CD4-positive, alpha-beta T cell treated with Interleukin-10 for 1 hour (primary cell): ENCODE measurements at regions not wholly inside any gene's neighbourhood (a gene's known extent, or its start where the extent isn't known, plus 50 kb on each side); places are given as distances from the start of the nearest gene placed in this dataset.

ENCODE experiments used
- DNase-seq: peaks from one replicate; pipeline ENCODE4 v3.0.0-alpha.2; 2020

DNA sequence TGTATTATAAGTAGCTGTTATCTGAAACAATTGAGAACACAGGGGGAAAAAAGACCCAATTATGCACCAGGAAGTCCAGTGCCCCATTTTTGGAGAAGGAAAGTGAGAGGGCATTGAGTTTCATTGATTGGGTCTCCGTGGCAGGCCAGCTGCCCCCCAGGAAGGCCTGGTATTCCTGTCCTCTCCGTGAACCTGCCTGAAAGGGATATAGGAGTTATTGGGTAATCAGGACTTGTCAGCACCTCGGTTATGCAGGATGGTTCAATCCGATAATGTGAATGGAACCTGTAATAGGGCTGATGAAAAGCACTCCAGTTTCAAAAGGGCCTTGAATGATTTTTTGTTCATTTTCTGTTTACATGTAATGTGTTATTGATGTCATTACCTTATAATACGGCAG is 122.0 kb upstream of the RARB start:
- DNase-seq, result no peak

DNA sequence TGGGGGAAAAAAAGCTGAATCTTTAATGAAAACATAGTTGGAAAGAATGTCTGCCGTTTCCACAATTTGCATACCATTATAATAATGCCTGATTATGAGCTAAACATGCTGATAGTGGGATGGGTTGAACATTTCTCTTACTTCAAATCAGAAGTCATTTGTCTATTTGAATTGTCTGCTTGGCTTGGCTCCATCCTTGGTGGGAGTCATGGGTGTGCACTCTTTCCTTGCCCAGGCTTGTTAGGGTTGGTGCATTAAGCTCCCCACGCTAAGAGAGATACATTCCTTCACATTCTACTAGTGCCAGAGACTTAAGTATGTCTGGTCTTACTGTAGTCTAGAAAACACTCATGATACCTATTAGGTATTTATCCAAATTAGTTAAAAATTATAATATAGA is 121.4 kb upstream of the RARB start:
- DNase-seq, result no peak

DNA sequence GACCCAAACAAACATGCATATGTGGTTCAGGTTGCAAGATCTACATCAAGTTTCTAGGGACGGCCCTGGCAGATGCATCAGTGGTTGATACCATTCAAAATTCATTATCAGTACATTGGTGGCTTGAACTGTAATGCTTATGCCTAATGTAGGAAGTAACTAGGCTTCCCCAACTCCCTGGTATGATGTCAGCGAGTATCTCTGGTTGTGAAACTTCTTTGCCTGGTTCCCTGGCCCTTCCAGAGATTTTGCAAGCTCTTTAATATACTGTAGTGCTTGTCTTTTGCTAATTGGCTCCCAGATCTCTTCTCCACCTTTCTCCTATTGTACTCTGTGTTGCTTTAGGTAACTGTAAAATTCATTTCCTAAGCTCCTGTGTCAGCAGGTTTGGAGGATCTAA is 114.8 kb upstream of the RARB start:
- no peak for DNase-seq

DNA sequence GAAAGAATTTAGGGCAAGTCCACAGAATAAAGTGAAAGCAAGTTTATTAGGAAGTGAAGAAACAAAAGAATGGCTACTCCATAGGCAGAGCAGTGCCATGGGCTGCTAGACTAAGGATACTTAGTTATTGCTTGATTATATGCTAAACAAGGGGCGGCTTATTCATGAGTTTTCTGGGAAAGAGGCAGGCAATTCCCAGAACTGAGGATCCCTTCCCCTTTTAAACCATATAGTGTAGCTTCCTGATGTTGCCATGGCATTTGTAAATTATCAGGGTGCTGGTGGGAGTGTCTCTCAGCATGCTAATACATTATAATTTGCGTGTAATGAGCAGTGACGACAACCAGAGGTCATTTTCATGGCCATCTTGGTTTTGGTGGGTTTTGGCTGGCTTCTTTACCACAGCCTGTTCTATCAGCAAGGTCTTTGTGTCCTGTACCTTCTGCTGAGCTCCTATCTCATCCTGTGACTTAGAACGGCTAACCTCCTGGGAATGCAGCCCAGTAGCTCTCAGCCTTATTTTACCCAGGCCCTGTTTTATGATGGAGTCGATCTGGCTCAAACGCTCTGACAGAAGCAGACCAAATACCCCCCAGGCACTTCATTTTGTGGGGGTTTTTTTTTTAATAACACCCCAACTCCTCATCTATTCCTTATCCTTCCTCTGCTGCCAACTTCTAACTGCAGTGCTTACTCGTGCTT is 103.0 kb upstream of the RARB start:
- no peak for DNase-seq

DNA sequence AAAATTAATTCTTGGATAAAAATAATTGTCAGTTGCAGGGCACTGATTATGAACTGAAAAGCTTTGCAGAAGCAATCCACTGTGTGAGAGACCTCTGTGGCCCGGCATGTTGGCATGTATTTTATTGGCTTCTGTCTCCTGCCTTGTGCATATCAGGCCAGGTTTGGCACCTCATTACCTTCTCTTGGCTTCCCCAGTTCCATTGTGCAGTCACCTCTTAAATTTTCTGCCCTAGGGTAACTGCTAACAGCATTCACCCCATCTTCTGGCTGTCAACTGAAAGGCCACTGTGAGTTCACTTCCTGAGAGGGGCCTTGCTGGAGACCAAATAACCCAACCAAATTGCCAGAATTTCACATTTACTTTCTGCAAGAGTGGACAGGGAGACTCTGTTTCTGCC is 92.7 kb upstream of the RARB start:
- no peak for DNase-seq

DNA sequence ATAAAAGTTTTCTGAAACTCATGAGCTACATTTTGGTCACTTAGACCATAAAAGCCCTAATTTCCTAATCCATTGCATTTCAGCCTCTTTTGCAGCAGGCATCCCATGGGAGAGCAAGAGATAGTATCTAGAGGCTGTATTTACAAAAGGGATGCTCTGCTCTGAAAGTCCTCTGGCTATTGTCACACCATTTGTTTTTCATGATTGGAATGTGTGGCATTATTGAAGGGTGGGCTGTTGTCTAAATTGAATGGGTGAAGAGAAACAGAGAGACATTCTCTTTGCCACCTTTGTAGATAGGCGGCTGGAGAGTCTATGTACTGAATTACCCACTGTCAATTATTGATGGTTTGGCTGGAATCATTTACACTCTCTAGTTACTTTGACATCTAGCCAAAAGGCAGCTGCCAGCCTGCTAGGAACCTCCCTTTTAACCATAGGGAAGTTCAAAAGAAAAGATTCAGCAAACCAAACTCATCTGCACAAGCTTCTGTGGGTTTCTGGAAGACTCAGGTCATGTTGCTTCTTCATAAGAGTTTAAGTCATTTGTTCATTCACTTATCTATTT is 89.8 kb upstream of the RARB start:
- DNase-seq, result no peak

DNA sequence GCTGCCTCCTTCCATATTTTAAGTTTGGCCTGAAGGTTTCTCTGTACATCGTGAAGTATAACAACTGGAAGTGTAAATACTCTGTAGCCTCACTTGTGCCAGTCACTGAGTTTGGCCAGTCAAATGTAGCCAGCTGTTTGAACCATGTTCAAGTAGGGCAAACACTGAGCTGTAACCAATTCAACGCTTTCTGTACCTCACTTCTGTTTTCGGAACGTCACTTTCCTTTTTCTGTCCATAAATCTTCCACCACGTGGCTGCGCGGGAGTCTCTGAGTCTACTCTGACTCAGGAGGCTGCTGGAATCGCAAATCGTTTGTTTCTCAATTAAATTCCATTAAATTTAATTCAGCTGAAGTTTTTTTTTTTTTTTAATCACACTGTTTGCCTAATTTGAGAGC is 88.8 kb upstream of the RARB start:
- no peak for DNase-seq

DNA sequence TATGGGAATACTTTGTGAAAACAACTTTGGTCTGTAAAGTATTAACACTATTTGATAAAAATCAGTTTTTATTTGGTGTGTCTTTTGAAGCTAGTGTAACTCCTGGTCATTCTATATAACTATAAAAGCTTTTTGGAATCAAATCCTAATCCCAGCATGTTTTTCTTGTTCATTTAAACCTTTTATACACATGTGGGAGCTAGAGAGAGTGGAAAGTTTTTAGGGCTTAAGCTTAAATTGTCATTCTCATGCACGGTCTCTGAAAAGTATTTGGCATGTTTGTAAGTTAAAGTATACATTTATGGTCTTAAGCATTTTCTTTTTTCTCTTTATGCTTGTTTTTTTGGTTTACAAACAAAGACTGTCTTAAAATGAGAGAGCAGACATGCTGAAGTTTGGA is 83.4 kb upstream of the RARB start:
- no peak for DNase-seq

DNA sequence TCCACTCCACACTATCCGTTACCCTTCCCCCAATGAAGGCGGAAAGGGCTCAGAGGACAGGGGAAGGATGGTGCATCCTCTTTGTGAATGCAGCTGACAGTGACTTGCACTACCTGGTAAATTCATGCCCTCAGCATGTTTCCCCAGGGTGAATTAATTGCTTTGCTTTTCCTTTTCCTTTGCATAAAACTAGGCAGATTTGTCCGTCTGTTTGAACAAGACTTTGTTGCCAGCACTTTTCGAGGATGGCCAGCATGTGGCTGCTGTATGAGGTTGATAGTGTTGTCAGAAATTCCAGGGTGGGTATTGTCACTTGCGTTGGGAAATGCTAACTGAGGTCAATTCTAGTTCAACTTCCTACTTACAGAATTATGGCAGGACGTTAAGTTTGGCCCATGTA is 79.0 kb upstream of the RARB start:
- DNase-seq, result no peak

DNA sequence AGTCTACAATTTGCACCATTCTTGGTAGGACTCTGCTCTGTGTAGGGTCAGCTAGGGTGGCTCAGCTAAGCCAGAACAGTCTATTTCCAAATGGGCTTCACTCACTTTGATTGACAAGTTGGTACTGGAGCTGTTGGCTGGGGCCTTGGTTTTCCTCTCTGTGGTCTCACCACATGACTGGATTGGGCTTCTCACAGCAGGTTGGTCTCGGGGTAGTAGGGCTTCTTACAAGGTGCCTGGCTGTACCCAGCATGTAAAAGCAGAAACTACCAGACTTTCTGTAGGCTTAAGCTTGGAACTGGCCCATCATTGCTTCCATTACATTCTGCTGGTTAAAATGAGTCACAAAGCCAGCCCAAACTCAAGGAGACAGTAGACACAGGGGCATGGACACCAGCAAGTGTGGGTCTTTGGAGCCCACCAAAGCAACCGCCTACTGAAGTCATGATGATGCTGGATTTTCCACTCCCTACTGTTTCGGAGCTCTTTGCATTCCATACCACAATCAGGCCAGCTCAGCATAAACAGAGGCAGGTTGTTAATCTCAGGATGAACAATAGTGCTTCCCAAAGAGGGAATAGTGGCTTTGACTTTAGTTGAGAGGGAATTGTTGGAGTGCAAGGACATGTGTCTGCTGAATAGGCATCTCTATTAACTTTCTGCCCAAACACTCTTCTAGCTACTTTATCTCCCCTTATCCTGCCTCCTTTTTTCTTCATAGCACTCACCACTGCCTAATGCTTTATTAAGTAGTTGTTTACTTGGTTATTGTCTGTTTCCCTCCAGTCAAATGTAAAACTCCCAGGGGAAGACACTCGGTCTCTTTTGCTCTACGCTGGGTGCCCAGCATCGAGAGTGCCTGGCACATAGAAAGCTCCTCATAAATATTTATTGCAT is 78.0 kb upstream of the RARB start:
- DNase-seq, result no peak

DNA sequence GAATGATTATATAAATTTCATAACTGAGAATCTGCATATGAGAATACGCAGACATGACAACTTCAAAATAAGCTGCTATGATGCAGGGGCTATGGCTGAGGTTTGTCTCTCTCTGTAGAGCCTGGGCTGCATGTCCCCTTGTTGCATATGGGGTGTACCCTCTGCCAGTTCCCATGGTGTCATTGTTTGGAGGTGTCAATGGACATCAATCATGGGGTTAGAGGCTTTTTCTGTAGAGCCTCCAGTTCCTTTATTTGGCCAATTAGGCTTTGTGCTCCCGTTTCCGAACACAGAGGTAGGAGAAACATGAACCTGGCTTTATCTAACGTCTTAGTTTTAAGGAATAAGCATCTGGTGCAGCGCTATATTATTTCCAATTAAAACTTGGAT is 77.3 kb upstream of the RARB start:
- no peak for DNase-seq

DNA sequence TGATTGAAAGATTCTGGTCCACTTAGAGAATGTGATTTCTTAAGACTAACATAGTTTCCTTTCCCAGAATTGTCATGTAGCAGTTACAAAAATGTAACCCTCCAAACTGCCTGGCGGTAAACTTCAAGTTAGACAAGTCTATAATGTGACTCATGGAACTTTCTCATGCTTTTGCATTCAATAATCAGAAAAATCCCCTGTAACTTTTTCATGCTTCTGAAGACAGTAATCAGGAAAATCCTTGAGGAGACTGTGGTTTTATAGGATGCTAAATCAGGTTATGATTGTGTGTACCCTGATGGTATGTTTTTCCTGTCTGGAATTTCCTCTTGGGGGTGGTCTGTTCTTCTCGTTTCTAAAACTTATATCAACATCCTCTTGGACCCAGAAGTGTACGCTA is 74.0 kb upstream of the RARB start:
- DNase-seq, result no peak

DNA sequence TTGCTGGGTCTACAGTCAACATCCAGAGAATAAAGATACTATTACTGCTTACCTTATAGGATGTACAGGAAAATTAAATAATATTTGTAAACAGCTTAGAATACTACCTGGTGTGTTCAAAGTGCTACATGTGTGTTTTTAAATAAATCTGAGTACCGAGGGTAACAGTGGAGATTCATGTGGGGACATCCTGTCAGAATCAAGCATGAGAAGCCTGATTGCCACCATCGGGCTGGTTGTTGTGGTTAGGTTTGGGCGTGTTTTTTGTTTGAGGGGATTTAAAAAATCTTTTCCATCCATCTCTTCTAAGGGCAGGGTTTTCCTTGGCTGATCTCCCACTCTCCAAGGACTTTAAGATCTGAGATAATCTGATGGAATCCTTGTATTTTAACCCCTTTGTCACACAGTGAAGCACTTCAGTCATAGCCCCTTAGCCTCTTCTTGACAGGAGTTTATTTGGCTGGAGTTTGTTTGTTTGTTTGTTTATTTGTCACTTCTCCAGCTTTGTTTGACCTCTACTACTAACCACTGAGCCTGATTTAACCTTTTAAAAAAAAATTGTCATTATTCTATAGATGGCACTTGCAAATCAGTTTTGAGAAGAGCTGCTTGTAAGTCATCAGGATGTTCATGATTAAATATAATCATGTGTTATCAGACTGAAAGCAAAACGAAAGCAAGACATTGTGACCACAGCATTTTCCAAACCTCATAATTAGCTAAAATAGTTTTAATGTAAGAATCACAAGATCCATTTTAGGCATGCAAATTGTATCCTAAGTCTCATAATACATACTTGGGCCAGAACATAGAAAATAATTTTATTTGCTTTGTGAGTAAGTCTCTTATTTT is 72.8 kb upstream of the RARB start:
- no peak for DNase-seq

DNA sequence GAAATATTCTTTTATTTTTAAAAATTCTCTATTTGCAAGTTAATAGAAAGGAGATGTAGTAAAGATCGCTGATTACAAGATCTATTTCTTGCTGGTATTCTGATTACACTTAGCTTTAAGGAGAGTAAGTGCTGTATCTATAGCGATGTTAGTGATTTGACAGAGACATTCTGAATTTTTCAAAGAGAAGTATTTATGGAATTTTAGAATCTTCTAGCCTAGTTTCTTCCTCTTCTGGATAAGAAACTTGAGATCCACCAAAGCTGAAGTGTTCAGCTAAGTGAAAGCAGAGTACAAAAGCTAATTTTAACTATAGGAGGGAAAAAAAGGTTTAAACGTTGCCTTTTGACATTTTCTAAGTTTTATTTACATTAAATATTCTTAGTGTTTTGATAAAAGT is 72.1 kb upstream of the RARB start:
- DNase-seq, result no peak

DNA sequence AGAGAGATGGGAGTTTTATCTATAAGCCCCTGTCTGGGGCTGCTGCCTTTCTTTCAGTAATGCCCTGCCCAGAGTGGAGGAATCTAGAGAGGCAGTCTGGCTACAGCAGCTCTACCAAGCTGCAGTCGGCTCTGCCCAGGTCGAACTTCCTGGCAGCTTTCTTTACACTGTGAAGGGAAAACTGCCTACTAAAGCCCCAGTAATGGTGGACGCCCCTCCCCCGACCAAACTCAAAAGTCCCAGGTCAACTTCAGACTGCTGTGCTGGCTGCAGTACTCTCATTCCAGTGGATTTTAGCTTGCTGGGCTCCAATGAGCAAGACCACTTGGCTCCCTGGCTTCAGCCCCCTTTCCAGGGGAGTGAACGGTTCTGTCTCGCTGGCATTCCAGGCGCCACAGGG is 65.9 kb upstream of the RARB start:
- DNase-seq, result no peak

DNA sequence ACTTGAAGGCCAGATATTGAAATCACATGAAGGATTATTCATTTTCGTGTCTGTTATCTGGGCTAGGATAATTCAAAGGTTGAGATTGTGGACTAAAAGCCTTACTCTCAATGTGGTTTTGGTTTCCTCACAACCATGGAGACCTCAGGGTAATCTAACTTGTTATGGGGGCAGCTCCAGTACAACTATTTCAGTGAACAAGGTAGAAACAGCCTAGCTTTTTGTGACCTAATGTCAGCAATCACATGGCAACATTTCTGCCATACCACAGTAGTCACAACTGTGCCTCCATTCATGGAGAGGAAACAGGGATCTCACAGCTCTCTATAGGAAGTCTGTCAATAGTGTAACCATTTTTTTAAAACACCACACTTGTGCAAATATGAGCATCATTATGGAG is 62.4 kb upstream of the RARB start:
- no peak for DNase-seq

DNA sequence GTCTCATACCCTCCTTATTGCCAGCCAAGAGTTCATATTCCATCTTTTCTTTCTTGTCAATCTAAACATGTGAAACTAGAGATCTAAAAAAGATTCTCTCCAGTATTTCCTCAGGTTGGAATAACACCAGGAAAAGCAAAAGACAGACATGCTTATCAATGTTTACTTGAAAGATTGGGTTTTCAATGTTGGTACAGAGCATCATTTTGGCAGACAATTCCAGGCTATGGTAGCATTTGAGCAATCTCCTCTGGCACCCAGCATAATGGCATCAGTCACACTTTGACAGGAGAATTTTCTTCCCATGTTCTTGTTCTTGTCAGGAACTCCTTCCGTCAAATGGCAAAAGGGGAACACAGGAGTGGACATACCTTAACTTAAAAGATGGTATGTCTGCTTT is 61.0 kb upstream of the RARB start:
- DNase-seq, result no peak

DNA sequence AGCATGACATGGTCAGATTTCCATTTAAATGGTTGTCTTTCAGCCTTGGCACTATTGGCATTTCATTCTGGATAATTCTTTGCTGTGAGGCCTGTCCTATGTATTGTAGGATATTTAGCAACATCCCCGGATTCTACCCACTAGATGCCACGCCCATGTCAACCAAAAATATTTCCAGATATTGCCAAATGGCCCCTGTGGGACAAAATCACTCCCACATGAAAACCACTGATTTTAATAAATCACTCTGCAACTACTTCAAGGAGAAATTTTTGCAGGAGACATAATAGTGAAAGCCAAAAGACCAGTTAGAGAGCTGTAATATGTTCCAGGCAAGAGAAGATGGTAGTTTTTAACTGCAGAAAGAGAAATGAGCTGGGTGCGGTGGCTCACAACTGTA is 55.9 kb upstream of the RARB start:
- no peak for DNase-seq

DNA sequence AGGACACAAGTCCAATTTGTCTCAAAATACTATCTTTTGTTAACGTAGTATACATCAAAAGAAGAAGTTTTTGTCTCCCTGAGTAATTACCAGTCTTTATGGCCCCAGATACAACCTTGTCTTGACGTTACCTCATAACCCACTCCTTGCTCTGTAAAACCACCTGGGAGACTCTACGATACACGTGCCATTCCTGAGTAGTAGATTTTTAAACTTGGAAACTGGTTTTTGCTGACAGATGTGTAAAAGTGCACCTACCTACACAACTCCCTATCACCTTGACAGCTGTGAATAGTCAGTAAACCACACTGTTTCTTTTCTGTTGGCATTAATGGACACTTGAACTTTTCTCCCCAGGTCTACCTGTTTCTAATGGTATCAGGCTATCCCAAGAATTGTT is 51.7 kb upstream of the RARB start:
- no peak for DNase-seq

DNA sequence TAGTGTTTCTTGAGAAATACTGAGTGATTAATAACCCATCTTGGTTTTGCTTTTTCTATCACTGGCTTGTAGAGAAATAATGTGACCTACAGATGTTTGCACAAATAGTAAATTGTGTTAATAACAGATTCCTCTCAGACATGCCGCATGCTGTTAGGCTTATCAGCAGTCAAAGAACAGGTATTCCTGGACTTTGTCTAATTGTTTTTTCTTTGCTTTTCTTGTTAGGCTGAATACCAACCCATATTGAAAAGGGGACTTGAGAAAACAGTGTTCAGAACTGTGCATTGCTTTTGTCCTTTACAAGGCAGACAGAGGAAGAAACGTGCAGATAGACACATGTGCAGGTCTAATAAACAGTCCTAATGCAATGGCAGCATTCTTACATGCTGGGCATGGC is 51.0 kb upstream of the RARB start:
- DNase-seq, result no peak
